ENCODE measurements at regions not wholly inside any gene's neighbourhood (a gene's known extent, or its start where the extent isn't known, plus 50 kb on each side); places are given as distances from the start of the nearest gene placed in this dataset.

DNA sequence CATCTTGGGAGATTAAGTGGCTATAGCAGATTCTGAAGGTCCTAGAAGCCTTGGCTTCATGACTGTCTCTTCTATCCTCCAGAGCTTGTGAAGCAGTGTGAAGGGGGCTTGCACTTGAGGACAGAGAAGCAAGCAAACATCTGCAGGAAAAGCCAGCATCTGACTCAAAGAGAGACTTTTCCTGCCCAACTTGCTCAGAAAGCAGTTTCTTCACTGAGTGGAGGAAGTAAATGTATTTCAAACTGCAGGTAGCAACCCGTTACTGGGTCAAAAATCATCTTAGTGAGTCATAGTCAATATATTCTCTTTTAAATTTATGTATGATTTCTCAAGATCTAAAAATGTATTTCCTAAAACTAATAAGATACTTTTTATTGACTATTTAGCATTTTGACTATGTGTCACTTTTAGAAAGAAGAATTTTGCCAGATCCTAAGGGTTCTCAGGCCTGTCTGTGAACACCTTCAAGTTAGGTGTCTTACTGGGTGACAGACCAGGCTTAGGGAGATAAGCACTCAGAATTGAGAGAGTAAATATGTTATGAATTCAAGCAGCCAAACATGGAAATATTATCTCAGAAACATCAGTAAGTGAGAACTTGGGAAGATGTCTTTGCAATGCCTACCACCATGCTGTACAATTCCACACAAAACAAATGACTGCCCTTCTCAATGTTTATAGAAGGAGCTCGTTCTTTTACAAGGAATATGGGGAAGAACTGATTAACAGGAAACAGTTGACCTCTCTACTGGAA is 72.6 kb upstream of the DMAC1 start:
- no peak for DNase-seq (ENCODE audit: low read depth in 3 of 3)

DNA sequence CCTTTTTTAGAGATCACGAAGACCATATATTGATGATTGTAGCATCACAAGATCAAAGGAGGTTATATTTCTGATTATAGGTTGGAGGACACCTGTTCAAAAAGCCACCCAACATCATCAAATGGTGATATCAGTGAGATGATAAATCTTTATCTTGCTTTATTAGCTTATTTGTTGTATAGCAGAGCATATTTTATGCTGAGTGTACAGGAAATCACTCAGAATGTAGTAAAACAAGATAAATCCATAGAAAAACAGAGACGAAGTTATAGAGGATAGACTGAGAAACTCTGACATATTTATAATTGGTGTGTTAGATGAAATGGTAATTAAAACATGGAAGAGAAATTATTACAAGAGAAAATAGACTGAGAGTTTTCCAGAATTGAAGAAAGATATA is 69.8 kb upstream of the DMAC1 start:
- no peak for DNase-seq (ENCODE audit: low read depth in 3 of 3)

- no peak for DNase-seq (ENCODE audit: low read depth in 3 of 3)
Measured at GRCh38 chr9:7862170-7862569, 62.6 kb upstream of the DMAC1 start.

GRCh38 chr9:7861086-7861485 is 61.5 kb upstream of the DMAC1 start:
- no peak for DNase-seq (ENCODE audit: low read depth in 3 of 3)

- DNase-seq (ENCODE audit: low read depth in 3 of 3) = no peak
Measured at GRCh38 chr9:7860335-7860709, 60.7 kb upstream of the DMAC1 start.

- DNase-seq (ENCODE audit: low read depth in 3 of 3) = no peak
Measured at GRCh38 chr9:7859701-7860334, 60.2 kb upstream of the DMAC1 start.

DNA sequence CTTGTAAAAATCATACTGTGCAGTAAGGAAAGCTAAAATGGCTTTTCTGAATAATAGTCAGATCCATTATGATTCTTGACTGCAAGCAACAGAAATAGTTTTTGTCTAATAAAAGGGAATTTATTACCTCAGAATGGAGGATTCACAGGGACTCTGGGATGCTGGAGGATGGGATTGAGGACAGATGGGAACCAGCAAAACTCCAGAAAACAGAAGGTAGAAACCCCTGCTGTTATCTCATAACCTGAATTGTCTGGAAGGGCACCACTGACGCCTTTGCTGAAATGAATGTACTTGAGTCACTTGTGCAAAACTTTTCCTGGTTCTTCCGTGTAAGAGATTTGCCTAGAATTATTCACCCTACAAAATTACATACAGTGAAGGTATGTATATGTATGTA is 58.6 kb upstream of the DMAC1 start:
- no peak for DNase-seq (ENCODE audit: low read depth in 3 of 3)

- no peak for DNase-seq (ENCODE audit: low read depth in 3 of 3)
Measured at GRCh38 chr9:7854763-7855162, 55.2 kb upstream of the DMAC1 start.

Measured in stimulated activated CD4-positive, alpha-beta T cell treated with anti-CD3 and anti-CD28 coated beads, TNF-alpha, amount 100 ng/mL, for 24 hours (primary cell).